HCT116 (cell line): ENCODE measurements at regions not wholly inside any gene's neighbourhood (a gene's known extent, or its start where the extent isn't known, plus 50 kb on each side); places are given as distances from the start of the nearest gene placed in this dataset.

Experiments used
- ATAC-seq: fragments of 200-7000 bp; cut with Tn5 transposase; 2 replicates; pipeline ENCODE4 v1.9.1; 2020; ENCODE audit warnings: mild to moderate bottlenecking, moderate library complexity
- BruUV-seq: library from RNA; stranded (reverse); fragments of 400-500 nt; replicated peaks from 2 replicates; lab custom pipeline; 2021; lab: Mats Ljungman, UMichigan
- CTCF ChIA-PET: fragments of 300-600 bp; sonication (Branson Sonifier 250); formaldehyde crosslinking; loops from one replicate; lab custom pipeline; 2021; ENCODE audit warnings: antibody characterized with exemption; lab: Charles Lee
- POLR2A ChIA-PET: fragments of 300-600, 350-600 bp; sonication (Branson Sonifier 250); formaldehyde crosslinking; loops from one replicate; lab custom pipeline; 2021; ENCODE audit warnings: antibody characterized with exemption; lab: Charles Lee
- RAD21 ChIA-PET, 2 experiments: fragments of 300-600 bp; sonication (Branson Sonifier 250); formaldehyde crosslinking; loops; one replicate each; lab custom pipeline; 2023; ENCODE audit warnings: low total read pairs in 2 of 2; ENCODE audit not compliant: uncharacterized antibody in 2 of 2, unreplicated experiment in 2 of 2, low non-redundant PET in 1 of 2; lab: Charles Lee
- DNase-seq: peaks from one replicate; pipeline ENCODE4 v3.0.0-alpha.2; 2010; ENCODE audit warnings: low read depth, low spot score
- H2AFZ ChIP-seq: fragments of 200-600 bp; shearing (Covaris generic), sonication (generic); 2 replicates; pipeline ENCODE4 v1.6.1; 2017; ENCODE audit warnings: low read depth, mixed run types, mixed read lengths, antibody characterized with exemption, low read length; ENCODE audit not compliant: poor library complexity, severe bottlenecking
- H3K27ac ChIP-seq: 2 replicates; pipeline ENCODE4 v1.5.1; 2012; ENCODE audit warnings: low read depth, low read length
- H3K27me3 ChIP-seq: fragments of 200-600 bp; sonication (generic); 2 replicates; pipeline ENCODE4 v1.6.1; 2016; ENCODE audit warnings: mixed run types, low read length, mixed read lengths; ENCODE audit not compliant: insufficient read depth
- H3K36me3 ChIP-seq, 2 experiments: fragments of 200-500 bp in 1 of 2; fragments of 200-600 bp in 1 of 2; sonication (Bioruptor generic) in 1 of 2; sonication (generic) in 1 of 2; 2 replicates each; pipeline versions ENCODE4 v1.5.1 to v1.6.1; 2014 to 2016; ENCODE audit warnings: low read length in 2 of 2, inconsistent platforms in 1 of 2, mixed read lengths in 1 of 2, mixed run types in 1 of 2; ENCODE audit not compliant: insufficient read depth in 2 of 2, control insufficient read depth in 1 of 2
- H3K4me1 ChIP-seq, 2 experiments: fragments of 200-600 bp in 1 of 2; sonication (generic) in 1 of 2; 2 replicates each; pipeline versions ENCODE4 v1.5.1 to v1.6.1; 2012 to 2017; ENCODE audit warnings: low read length in 2 of 2, inconsistent platforms in 1 of 2, mild to moderate bottlenecking in 1 of 2, mixed read lengths in 1 of 2, mixed run types in 1 of 2, moderate library complexity in 1 of 2; ENCODE audit not compliant: insufficient read depth in 2 of 2, control insufficient read depth in 1 of 2
- H3K4me2 ChIP-seq: fragments of 200-600 bp; sonication (generic); 2 replicates; pipeline ENCODE4 v1.6.1; 2017; ENCODE audit warnings: mixed run types, low read length, mixed read lengths
- H3K4me3 ChIP-seq, 2 experiments: fragments of 200-600 bp in 1 of 2; sonication (generic) in 1 of 2; replicated peaks in 1 of 2; 2 replicates each; pipeline ENCODE4 v1.5.1; 2011 to 2016; ENCODE audit warnings: low read length in 2 of 2, control low read depth in 1 of 2, low read depth in 1 of 2, mild to moderate bottlenecking in 1 of 2, mixed read lengths in 1 of 2, mixed run types in 1 of 2
- H3K79me2 ChIP-seq: fragments of 200-600 bp; sonication (generic); 2 replicates; pipeline ENCODE4 v1.6.1; 2017; ENCODE audit warnings: mild to moderate bottlenecking, mixed run types, low read length, moderate library complexity, mixed read lengths; ENCODE audit not compliant: insufficient read depth
- H3K9ac ChIP-seq: fragments of 200-600 bp; sonication (generic); 2 replicates; pipeline ENCODE4 v1.6.1; 2016; ENCODE audit warnings: low read length, mixed read lengths
- H3K9me2 ChIP-seq: fragments of 200-600 bp; sonication (generic), shearing (Covaris generic); 2 replicates; pipeline ENCODE4 v1.6.1; 2017; ENCODE audit warnings: mixed run types, mild to moderate bottlenecking, moderate library complexity; ENCODE audit not compliant: insufficient read depth
- H3K9me3 ChIP-seq, 2 experiments: fragments of 200-500 bp in 1 of 2; fragments of 200-600 bp in 1 of 2; sonication (Bioruptor generic) in 1 of 2; sonication (generic) in 1 of 2; 2 replicates each; pipeline ENCODE4 v1.6.1; 2014 to 2017; ENCODE audit warnings: low read length in 2 of 2, mixed read lengths in 2 of 2, inconsistent platforms in 1 of 2, low read depth in 1 of 2, mild to moderate bottlenecking in 1 of 2, mixed run types in 1 of 2, moderate library complexity in 1 of 2; ENCODE audit not compliant: control insufficient read depth in 1 of 2, insufficient read depth in 1 of 2
- H4K20me1 ChIP-seq: fragments of 200-600 bp; sonication (generic), shearing (Covaris generic); 2 replicates; pipeline ENCODE4 v1.6.1; 2017; ENCODE audit warnings: mixed run types, mild to moderate bottlenecking, moderate library complexity; ENCODE audit not compliant: insufficient read depth
- CBX3 ChIP-seq: IDR thresholded peaks from 2 replicates; pipeline ENCODE4 v1.6.1; 2012; ENCODE audit warnings: low read depth
- ELF1 ChIP-seq: IDR thresholded peaks from 2 replicates; pipeline ENCODE4 v1.6.1; 2012; ENCODE audit warnings: low read depth, borderline replicate concordance
- FOSL1 ChIP-seq: IDR thresholded peaks from 2 replicates; pipeline ENCODE4 v1.6.1; 2012; ENCODE audit warnings: low read depth
- JUND ChIP-seq: IDR thresholded peaks from 2 replicates; pipeline ENCODE4 v1.6.1; 2012
- POLR2A ChIP-seq: IDR thresholded peaks from 2 replicates; pipeline ENCODE4 v1.7.0; 2011; ENCODE audit warnings: borderline replicate concordance; ENCODE audit not compliant: insufficient read depth, insufficient read length; ENCODE audit errors: extremely low read depth
- RAD21 ChIP-seq: IDR thresholded peaks from 2 replicates; pipeline ENCODE4 v1.6.1; 2012; ENCODE audit warnings: low read depth, mild to moderate bottlenecking
- SIN3A ChIP-seq: IDR thresholded peaks from 2 replicates; pipeline ENCODE4 v1.6.1; 2012; ENCODE audit warnings: low read depth
- YY1 ChIP-seq: IDR thresholded peaks from 2 replicates; pipeline ENCODE4 v1.6.1; 2011; ENCODE audit warnings: low read length, low read depth, moderate library complexity, mild to moderate bottlenecking; ENCODE audit not compliant: insufficient replicate concordance; ENCODE audit errors: extremely low read depth
- ZNF274 ChIP-seq: fragments of 200-500 bp; sonication (Bioruptor generic); IDR thresholded peaks from 2 replicates; pipeline ENCODE4 v1.6.1; 2014; ENCODE audit warnings: mild to moderate bottlenecking, low read depth, low read length, inconsistent platforms
- intact Hi-C: fragments of 100-400 bp; cut with micrococcal nuclease; formaldehyde crosslinking; loops from 2 replicates; pipeline ENCODE4 v1.10.0; 2022
- TF ChIP-seq, protein P1 (sequence below), 3 experiments: fragments of 200-600 bp in 1 of 3; sonication (generic) in 1 of 3; IDR thresholded peaks in 2 of 3; conservative IDR thresholded peaks in 1 of 3; 2 replicates each; pipeline ENCODE4 v1.5.1; 2012 to 2017; ENCODE audit warnings: low read depth in 2 of 3, low read length in 2 of 3, antibody characterized with exemption in 1 of 3, borderline replicate concordance in 1 of 3, control low read depth in 1 of 3, mild to moderate bottlenecking in 1 of 3, mixed read lengths in 1 of 3, mixed run types in 1 of 3, moderate library complexity in 1 of 3; ENCODE audit not compliant: insufficient read depth in 1 of 3

DNA sequence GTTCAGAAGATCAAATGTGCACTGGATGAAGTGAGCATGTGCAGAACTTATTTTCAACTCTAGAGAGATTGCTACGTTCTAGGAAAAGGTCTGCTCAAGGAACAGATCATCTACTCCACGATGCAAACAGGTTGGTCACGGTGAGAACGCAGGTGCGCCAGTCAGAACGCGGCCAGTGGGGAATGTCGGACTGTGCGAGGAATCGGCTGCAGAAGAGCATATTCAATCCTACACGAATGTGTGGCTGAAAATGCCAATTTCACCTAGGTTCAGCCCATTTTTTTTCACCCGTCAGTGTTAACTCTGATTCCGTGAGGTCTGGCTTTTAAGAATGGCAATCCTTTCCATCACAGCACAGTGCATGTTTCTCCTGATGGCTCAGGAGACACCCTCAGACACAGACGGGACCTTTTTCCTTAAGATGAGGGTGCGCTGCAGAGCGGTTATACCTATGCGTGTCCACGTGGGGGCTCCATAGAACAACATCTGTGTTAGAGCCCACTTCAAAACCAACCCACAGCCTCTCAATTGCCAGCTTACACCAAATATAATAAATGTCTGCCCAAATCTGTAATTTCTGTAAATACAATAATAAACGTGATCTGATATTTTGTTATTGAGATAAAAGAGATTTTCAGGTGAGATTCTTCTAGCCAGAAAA is 250.4 kb downstream of the FOXA2 start:
- Histone ChIP-seq H3K27ac (no peak overlapping the region), H3K9ac (no peak overlapping the region), H2AFZ (no peak overlapping the region), H3K4me2 (no peak overlapping the region), H4K20me1 (no peaks in the 10 kb centered on the region), H3K4me3 (no peak overlapping the region), H3K79me2 (no peaks in the 10 kb centered on the region), H3K9me2 (no peaks in the 10 kb centered on the region), H3K36me3 (no peaks in the 10 kb centered on the region), H3K4me1 (no peaks in the 10 kb centered on the region), H3K27me3 (peaks cover 26% of the 10 kb centered on the region; the same call in 1 of the 2 replicates), H3K9me3 (no peaks in the 10 kb centered on the region)
- intact Hi-C loops, result no loop called here
- TF ChIP-seq, protein P1, sequence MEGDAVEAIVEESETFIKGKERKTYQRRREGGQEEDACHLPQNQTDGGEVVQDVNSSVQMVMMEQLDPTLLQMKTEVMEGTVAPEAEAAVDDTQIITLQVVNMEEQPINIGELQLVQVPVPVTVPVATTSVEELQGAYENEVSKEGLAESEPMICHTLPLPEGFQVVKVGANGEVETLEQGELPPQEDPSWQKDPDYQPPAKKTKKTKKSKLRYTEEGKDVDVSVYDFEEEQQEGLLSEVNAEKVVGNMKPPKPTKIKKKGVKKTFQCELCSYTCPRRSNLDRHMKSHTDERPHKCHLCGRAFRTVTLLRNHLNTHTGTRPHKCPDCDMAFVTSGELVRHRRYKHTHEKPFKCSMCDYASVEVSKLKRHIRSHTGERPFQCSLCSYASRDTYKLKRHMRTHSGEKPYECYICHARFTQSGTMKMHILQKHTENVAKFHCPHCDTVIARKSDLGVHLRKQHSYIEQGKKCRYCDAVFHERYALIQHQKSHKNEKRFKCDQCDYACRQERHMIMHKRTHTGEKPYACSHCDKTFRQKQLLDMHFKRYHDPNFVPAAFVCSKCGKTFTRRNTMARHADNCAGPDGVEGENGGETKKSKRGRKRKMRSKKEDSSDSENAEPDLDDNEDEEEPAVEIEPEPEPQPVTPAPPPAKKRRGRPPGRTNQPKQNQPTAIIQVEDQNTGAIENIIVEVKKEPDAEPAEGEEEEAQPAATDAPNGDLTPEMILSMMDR (IDR thresholded peaks at IDR 0.05 in 2 of 3, conservative IDR thresholded peaks at IDR 0.05 in 1 of 3; ENCODE audit: borderline replicate concordance in 1 of 3, insufficient read depth in 1 of 3, low read depth in 2 of 3, low read length in 2 of 3), result peak; percentile 57 to 80 (median 75); a peak in 5 of 6 replicates
- TF ChIP-seq RAD21 (peak; percentile 76), ZNF274 (no peak)
- POLR2A ChIA-PET, result interaction anchor here (0.9 kb wide), 1 partner anchor 351 kb away, joined by 3 read pairs; no protein-coding TSS in a partner anchor
- RAD21 ChIA-PET, result interaction anchor here (0.9 to 1.1 kb wide), 2 partner anchors 252 to 350 kb away, joined by 3 to 4 read pairs; no protein-coding TSS in a partner anchor
- ATAC-seq (peak; percentile 94), DNase-seq (peak; percentile 38)
- CTCF ChIA-PET, result interaction anchor here (0.6 to 3.1 kb wide), 6 partner anchors 253 to 1007 kb away, joined by 3 to 23 read pairs (median 5); no protein-coding TSS in a partner anchor
- BruUV-seq, result no TSS peak

DNA sequence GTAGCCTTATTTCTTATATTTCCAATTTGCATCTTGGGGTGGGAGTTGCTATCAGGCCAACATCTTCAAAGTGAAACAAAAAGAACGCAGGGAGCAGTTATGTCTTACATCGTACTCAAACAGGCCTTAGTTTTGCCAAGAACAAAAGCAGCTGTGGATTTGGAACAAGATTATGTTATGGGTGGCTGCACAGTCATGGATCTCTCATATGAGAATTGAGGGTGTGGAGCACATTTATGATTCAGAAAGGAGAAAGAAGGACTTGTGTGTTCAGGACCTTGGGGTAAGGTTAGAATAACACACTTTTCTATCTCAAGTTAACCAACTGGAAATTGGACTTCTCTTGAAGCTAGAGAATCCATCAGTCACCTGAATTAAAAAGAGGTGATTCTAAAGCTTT is 259.9 kb downstream of the FOXA2 start:
- no peaks in the 10 kb centered on the region for H3K79me2 ChIP-seq
- H3K4me1 ChIP-seq, result no peaks in the 10 kb centered on the region
- ATAC-seq (no peak), DNase-seq (no peak)
- no peaks in the 10 kb centered on the region for H3K9me2 ChIP-seq
- no peaks in the 10 kb centered on the region for H3K36me3 ChIP-seq
- no TSS peak for BruUV-seq
- H3K27ac ChIP-seq, result no peak overlapping the region
- intact Hi-C loops, result no loop called here
- POLR2A ChIA-PET, result no interaction called here
- no peak overlapping the region for H3K9ac ChIP-seq
- H3K4me2 ChIP-seq, result no peak overlapping the region
- no peak overlapping the region for H3K4me3 ChIP-seq
- H3K9me3 ChIP-seq, result no peaks in the 10 kb centered on the region
- RAD21 ChIA-PET, result no interaction called here
- H2AFZ ChIP-seq, result no peak overlapping the region
- no peaks in the 10 kb centered on the region for H4K20me1 ChIP-seq
- peaks cover 21% of the 10 kb centered on the region; the same call in 1 of the 2 replicates for H3K27me3 ChIP-seq
- CTCF ChIA-PET, result no interaction called here
- TF ChIP-seq ELF1, result no peak
- TF ChIP-seq SIN3A, result no peak
- no peak for TF ChIP-seq RAD21
- TF ChIP-seq FOSL1, result no peak
- TF ChIP-seq, protein P1 (IDR thresholded peaks at IDR 0.05 in 2 of 3, conservative IDR thresholded peaks at IDR 0.05 in 1 of 3; ENCODE audit: borderline replicate concordance in 1 of 3, insufficient read depth in 1 of 3, low read depth in 2 of 3, low read length in 2 of 3), result no peak
- TF ChIP-seq JUND, result no peak
- TF ChIP-seq POLR2A, result no peak
- TF ChIP-seq CBX3, result no peak
- TF ChIP-seq ZNF274, result no peak
- TF ChIP-seq YY1, result no peak
